HG02943 (cell line): ENCODE measurements at regions not wholly inside any gene's neighbourhood (a gene's known extent, or its start where the extent isn't known, plus 50 kb on each side); places are given as distances from the start of the nearest gene placed in this dataset.
A peak's percentile ranks its signal among the peaks of the same experiment; 100 is the strongest.
"Not testable (repeated sequence)": the region's sequence is repeated elsewhere in the genome, so short reads cannot be mapped to it uniquely, and the experiment has no call there.

Experiments
- ATAC-seq: cut with Tn5 transposase; IDR thresholded peaks from one replicate; pipeline ENCODE4 v1.9.1; 2021; ENCODE audit warnings: mild to moderate bottlenecking, low read depth, moderate library complexity; ENCODE audit not compliant: unreplicated experiment

DNA sequence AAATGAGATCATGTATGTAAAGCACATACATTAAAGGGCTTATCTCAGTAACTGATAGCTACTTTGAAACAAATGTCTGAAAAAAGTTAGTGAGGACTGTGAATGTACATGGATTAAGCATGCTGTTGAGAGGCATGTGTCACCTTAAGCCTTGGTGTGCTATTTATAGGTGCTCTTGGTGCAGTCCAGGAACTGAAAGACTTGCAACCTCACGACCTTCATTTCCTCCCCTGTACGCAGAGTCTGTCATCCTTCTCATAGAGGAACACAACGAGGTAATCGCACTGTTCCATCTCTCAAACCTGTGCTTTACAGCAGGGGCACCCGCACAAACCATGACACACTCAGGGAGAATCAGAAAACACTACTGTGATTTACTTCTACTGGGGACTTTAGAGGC is 65.6 kb downstream of the UFM1 start:
- peak; percentile 99 for ATAC-seq

DNA sequence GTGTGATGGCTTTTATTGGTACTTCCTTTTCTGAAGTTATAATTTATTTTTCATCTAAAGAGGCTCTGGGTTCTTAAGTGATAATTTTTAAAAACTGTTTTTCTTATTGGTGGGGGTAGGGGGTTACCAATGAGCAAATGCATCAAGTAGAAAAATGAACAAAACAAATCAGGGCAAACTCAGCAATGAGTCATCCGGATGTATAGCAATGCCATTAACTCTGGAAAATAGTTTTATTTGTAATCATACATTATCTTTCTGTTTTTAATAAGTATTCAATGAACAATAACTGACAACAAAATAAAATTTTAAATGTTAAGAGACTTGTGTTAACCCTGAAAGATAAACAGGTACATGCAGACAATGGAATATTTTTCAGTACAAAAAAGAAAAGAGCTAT is 67.6 kb downstream of the UFM1 start:
- ATAC-seq: no peak

DNA sequence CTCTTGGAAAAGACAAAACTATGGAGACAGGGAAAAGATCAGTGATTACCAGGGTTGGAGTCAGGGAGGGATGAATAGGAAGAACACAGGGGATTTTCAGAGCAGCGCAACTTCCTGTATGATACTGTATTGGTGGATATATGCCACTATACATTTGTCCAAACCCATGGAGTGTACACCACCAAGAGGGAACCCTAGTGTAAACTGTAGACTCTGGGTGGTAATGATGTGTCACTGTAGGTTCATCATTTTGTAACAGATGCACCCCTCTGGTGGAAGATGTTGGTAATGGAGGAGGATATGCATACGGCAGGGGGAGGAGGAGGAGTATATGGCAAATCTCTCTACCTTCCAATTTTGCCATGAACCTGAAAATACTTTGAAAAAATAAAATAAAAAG is 68.1 kb downstream of the UFM1 start:
- ATAC-seq: no peak

DNA sequence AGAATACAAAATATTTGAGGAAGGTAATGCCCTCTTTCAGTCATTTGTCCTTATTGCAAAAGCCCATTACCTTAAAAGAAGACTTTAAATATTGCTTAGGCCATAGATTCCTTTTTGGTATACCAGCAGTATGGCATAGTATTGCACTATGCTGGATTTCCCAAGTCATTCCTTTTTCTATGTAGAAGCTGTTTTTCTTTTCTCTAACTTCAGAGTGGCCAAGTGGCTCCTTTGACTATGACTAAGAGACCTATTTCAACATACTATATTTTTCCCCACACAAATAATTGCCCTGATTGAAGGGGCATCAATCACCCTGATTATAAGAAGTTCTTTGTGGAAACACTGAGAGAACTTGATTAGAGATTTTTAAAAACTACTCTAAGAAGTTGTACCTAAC is 68.6 kb downstream of the UFM1 start:
- ATAC-seq: no peak

DNA sequence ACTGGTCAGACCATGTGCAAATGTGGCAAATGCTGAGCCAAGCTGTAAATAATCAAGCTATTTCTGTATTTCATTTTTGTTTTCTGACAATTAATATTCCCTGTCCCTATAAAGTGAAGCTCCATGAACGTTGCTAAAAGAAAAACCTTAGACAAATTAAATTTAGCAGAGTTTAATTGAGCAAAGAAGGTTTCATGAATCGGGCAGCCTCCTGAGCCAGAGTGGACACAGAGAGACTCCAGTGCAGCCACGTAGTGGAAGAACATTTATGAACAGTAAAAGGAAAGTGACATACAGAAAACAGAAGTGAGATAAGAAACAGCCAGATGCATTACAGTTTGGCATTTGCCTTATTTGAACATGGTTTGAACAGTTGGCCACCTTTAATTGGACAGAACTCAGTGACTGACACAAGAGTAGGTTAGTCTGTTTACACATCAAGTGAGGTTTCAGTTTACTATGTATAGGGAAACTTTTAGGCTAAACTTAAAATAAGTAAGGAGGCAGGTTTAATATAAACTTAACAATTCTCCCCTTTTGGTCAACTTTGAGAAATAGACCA is 69.7 kb downstream of the UFM1 start:
- ATAC-seq: no peak

DNA sequence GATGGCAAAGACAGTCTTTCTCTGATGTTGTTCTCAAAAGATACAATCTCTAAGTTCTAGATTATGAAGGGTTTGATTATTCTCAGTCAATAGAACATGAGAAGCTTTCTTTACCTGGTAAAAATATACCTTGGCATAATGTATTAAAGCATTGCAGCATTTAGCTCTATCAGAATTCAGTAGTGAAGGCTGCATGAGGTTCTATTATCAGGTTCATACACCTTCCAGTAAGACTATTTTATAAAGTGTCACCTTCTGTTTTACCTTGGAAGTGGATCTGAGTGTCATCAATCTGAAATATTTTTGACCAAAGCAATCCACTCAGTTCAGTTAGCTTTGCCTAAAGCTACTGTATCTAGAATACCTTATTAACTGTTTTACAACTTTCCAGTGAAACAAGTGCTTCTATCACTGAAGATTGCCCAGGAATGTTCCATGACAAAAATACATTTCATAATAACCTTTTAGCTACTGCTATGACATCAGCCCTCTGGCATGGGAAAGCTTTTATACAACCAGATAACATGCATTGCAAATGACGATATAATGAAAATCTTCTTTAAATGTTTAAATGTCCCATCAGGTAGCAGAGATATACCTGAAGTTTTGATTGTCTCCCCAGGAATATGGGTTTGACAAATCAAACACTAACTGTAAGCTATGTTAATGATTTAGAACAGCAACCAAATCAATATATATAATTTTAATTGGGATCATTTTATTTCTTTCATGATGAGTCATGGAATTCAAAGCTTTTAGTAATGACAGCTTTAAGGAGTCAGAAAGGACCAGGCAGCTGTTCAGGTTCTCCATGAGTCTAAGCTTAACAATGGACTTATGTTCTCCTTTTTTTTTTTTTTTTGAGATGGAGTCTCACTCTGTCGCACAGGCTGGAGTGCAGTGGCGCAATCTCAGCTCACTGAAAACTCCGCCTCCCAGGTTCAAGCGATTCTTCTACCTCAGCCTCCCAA is 72.2 kb downstream of the UFM1 start:
- ATAC-seq: no peak

DNA sequence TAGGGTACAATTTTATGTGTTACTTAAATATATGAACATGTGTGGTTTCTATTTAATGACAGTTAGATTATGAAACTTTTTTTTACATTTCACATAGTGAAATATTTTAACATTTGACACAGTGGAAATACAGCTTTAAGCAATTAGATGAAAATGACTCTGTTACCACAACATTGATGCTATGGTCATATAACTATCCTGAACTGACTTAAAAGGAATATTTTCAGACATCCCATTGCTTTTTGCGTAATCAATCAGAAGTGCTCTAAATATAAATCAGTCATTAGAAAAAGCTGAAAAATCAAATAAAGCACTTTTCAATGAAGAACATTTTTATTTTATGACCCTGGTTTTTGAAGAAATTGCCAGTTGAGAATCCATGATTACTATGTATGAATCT is 80.3 kb downstream of the UFM1 start:
- ATAC-seq: no peak

DNA sequence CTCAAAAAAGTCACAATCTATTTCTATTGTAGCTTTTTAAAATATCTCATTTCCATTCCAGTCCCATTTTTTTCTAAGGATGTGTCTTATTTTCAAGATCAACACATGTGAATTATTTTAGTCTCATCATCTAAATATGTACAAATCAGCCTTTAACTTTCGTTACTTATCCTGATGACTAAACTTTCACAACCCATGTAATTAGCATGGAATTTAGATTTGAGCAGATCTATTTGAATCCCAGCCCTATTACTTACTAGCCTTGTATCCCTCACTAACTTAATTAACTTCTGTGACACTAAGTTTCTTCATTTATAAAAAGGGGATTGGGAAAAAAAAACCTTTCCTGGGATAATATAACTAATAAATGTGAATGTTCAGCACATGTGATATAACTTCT is 81.1 kb downstream of the UFM1 start:
- no peak for ATAC-seq

DNA sequence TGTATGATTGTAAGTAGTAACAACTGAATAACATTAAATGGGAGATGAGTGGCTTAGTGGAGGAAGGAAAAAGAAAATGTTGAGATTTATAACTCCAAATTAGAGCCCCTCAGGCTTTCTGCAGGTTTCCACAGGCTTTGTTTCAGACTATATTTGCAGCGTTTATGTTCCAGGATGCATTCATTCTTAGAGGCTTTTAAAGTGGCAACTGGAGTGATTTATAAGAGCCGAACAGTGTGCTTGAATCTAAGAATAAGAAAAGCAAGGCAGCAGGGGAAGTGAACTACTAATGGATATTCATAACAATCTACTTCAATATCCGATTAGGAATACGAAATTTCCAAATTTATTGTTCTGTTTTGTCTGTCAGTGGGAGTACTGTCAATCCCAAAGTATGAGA is 91.0 kb downstream of the UFM1 start:
- no peak for ATAC-seq

DNA sequence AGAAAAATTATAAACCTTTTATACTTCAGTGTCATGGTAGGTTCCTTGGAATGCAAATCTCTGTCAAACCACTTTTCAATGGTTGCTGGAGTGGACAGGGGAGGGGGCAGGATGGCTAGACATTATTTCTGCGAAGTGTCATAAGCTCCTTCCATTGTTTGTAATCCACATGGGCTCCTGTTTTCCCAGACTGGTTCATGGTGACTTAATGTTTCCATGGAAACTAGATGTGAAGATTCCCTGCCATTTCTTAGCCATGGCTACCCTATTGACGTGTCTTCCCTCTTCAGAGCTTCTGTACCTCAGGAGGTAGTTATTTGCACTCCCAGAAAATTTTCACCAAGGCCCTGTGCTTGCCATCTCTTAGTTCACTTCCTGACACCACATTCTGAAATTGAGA is 95.3 kb downstream of the UFM1 start:
- ATAC-seq: no peak

DNA sequence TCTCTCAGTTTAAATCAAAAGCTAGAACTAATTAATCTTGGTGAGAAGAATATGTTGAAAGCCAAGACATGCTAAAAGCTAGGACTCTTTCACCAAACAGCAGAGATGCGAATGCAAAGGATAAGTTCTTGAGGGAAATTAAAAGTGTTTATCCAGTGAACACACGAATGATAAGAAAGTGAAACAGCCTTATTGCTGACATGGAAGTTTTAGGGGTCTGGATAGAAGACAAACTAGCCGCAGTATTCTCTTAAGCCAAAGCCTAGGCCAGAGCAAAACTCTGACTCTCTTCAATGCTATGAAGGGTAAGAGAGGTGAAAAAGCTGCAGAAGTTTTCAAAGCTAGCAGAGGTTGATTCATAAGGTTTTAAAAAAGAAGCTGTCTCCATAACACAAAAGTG is 103.0 kb downstream of the UFM1 start:
- ATAC-seq: no peak

DNA sequence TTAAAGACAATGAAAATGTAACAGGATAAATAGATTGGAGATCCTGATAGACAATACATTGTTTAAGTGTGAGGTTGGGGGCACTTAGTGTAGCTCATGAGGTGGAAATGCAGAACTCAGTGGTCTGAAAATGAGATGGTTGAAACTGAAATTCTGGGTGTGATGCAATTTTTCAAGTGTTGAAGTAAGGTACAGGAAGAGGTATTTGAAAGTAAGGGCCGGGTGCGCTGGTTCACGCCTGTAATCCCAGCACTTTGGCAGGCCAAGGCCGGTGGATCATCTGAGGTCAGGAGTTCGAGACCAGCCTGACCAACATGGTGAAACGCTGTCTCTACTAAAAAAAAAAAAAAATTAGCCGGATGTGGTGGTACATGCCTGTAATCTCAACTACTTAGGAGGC is 113.0 kb downstream of the UFM1 start:
- ATAC-seq: no peak

DNA sequence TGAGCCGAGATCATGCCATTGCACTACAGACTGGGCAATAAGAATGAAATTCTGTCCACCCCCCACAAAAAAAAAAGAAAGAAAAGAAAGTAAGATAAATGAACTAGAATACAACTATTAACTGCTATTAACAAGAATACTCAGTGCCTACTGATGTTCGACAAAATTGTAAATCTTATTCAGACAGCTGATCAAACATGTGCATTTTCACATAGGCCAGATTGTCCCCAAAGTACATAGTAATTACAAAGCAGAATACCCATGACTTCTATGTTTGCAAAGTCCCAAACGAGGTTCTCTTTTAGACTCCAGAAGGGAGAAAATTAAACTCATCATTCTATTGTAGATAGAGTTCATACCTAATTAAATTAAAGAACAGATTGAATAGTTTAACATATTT is 113.4 kb downstream of the UFM1 start:
- no peak for ATAC-seq

DNA sequence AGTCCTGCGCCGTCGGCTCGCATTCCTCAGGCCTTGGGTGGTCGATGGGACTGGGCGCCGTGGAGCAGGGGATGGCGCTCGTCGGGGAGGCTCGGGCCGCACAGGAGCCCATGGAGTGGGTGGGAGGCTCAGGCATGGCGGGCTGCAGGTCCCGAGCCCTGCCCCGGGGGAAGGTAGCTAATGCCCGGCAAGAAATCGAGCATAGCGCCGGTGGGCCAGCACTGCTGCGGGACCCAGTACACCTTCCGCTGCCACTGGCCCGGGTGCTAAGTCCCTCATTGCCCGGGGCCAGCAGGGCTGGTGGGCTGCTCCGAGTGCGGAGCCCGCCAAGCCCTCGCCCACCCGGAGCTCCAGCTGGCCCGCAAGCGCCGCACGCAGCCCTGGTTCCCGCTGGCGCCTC is 122.8 kb downstream of the UFM1 start:
- not testable (repeated sequence) for ATAC-seq

DNA sequence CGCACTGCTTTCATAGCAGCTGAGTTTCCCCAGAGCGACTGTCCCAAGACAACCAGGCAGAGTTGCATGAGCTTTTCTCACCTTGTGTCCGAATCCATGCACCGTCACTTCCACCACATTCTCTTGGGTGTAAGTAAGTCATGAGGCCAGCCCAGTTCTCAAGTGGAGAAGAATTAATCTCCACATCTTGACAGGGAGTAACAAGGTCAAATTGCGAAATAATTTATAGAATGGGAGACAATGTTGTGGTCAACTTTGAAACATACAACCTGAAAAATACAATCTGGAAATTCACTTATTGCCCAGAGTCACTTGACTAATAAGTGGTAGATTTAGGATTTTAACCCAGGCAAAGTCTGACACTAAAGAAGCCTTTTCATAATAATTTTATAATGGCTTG is 123.7 kb downstream of the UFM1 start:
- no peak for ATAC-seq

DNA sequence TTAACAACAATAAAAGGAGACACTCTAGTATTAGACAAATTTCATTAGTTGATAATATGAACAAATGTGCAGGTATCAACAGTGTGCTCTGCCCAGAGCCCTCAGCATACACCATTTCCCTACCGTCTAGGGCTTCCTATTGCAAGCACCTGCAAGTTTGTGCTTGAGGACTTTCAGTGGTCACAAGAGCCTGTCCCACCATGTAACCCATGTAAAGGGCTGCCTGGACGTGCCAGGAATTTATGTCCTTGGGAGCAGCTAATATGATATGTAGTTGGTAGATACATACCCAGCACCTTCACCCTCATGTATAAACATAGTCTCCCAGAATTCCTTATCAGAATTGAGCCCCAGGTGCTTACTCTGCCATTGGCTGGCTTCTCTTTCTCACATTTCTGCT is 128.0 kb downstream of the UFM1 start:
- ATAC-seq: no peak

DNA sequence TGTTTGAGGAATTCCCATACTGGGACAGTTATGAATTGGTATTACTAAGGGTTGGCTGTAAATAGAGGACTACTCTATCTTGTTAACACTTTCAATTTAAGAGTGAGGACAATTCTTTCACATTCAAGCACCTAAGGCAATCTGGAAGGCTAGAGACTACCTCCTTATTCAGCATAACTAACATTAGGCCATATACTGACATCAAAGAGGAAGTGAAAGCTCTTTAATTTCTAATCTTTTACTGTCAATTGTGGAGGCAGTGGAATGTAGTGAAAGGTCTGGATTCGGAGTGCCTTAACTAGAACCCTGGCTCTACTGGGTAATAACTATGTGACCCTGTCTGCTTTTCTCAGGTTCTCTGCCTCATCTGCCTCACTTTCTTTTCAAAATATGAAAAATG is 134.0 kb downstream of the UFM1 start:
- ATAC-seq: no peak

DNA sequence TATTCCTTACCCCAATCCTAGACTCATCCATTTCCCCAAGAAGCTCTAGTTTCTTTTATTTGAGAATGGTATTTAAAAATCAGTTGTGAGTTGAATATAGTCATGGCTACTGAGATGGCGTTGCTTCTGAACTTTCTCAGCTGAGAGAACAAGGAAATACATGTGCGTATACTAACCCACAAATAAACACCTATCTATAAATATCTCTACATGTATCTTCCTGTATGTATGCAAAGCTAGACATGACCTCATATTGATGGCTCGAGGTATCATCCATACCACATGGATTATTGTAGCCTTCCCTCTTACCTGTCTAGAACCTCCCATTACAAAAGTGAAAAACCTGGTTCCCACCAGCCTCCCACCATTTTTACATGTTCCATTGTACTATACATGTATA is 141.0 kb downstream of the UFM1 start:
- ATAC-seq: no peak

DNA sequence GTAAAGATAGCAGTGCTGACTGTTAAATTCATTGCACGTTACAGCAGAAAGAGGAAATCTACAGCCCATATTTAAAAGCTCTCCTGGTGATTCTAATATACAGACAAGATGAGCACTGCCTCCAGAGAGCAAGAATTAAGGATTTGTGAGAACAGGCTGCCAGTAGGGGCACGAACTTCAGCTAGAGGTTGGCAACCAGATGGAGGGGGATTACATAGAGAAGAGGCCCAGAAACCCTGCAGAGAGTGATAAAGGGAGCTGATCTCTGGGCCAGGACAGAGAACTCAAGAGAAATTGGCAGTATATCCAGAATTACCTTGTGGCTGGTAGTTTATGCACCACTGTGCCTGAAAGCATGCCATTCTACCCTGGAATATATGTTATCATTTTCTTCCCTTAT is 144.8 kb downstream of the UFM1 start:
- no peak for ATAC-seq

DNA sequence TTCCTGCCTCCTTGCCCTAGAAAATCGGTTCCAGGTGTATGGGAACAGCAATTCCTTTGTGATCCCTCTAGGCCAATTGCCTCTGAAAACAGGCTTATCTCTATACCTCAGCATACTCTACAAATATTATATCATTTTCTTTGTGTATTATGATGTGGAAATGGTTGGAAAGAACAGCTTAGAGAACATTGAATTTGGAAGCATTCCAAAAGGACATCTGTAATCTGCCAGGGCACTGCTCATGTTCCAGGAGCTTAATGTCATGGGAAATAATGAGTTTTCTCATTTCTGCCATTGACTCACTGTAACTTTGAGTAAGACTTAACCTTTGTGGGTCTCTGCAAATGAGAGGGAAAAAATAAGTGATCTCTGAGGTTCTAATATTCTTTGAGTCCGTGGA is 147.3 kb downstream of the UFM1 start:
- no peak for ATAC-seq

DNA sequence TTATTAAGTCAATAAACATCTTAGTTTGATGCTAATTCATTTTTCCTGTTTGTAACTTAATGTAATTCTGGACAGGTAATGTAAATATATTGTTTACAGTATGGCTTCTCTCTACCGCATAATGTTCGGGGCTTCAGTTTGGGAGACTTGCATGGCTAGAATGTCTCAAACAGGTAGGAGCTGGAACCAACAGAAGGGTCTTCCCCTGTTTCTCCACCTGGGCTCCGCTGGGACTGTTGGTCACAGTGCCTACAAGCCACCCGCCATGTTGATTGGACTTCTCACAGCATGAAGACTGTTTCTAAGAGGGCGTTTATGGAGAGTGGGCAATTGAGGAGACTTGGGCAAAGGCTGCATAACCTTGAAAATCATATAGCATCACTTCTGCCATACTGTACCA is 148.6 kb downstream of the UFM1 start:
- ATAC-seq: no peak

DNA sequence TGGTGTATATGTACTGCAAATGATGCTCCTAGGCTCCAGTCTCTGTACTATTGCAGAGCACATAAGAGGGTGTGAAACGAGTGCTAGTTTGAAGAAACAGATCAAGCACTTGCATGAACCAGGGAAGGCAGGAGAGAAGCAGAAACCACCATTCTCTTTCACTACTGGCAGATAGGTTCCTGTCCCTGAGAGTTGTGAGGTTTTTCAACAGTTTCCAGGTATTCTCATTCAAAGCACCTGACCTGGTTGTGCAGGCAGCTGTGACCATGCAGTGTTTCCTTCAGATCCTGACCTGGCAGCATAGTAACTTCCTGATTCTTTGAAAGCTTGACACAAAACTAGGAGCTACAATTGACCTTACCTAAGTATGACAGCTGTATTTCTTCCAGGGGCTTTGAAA is 164.9 kb downstream of the UFM1 start:
- no peak for ATAC-seq
